ENCODE measurements at regions not wholly inside any gene's neighbourhood (a gene's known extent, or its start where the extent isn't known, plus 50 kb on each side); places are given as distances from the start of the nearest gene placed in this dataset.
"Not testable (repeated sequence)": the region's sequence is repeated elsewhere in the genome, so short reads cannot be mapped to it uniquely, and the experiment has no call there.

DNA sequence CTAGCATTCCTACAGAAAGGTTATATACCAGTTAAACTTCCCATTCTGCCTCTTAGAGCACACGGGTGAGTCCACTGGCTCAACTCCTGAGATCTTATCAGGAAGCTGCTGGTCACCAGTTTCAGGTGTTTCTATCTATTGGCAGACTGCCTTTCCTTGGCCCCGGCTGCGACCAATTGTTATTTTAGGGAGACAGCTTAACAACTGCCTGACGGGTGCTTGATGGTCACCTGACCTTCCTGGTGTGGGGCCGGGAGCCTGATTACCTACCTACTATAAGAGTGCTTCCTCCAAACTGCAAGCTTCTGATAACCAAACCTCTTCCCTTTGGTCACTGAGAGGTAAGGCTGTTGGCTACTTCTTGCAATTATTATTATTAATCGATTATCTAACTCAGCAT is 122.1 kb upstream of the XIRP2 start:
- no peaks in the 10 kb centered on the region for H3K36me3 Mint-ChIP-seq
- CTCF ChIA-PET = no interaction called here

DNA sequence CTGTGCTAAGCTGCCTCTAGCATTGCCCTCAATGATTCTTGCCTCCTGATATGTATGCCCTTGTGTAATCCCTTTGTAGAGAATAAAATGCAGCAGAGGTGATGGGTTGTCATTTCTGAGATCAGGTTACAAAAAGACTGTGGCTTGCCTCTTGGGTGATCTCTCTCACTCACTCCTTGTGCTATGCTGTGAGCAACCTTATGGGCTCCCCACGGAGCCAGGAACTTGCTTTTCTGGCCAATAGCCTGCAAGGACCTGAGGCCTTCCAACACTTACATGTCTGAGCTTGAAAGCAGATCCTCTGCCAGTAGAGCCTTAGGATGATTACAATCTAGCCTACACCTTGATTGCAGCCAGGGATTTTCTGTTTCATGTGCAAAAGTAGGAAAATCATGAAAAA is 123.1 kb upstream of the XIRP2 start:
- DNase-seq = no peak
- Mint-ChIP-seq H3K9me3 (no peaks in the 10 kb centered on the region), H3K4me1 (no peaks in the 10 kb centered on the region), H3K27ac (no peak overlapping the region), H3K27me3 (no peaks in the 10 kb centered on the region), H3K4me3 (no peak overlapping the region), H3K36me3 (no peaks in the 10 kb centered on the region)
- CTCF ChIA-PET = no interaction called here

More for the DNA sequence above, 122.1 kb upstream of the XIRP2 start:
- H3K9me3 Mint-ChIP-seq = no peaks in the 10 kb centered on the region
- DNase-seq = no peak
- H3K27ac Mint-ChIP-seq = no peak overlapping the region
- no peaks in the 10 kb centered on the region for H3K4me1 Mint-ChIP-seq
- no peaks in the 10 kb centered on the region for H3K27me3 Mint-ChIP-seq
- no peak overlapping the region for H3K4me3 Mint-ChIP-seq

DNA sequence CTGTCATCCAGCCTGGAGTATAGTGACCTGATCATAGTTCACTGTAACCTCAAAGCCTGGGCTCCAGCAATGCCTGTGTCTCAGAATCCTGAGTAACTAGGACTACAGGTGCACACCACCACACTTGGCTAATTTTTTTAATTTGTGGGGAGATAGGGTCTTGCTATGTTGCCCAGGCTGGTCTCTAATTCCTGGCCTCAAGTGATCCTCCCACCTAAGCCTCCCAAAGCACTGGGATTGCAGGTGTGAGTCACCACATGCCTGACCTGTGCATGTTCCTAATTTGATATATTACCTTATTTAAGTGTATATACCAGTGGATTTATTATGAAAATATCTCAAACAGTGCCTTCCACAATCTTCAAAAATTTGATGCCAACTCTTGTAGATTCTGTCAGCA is 123.6 kb upstream of the XIRP2 start:
- CTCF ChIA-PET = no interaction called here
- Mint-ChIP-seq H3K4me3 (no peak overlapping the region), H3K9me3 (no peaks in the 10 kb centered on the region)

DNA sequence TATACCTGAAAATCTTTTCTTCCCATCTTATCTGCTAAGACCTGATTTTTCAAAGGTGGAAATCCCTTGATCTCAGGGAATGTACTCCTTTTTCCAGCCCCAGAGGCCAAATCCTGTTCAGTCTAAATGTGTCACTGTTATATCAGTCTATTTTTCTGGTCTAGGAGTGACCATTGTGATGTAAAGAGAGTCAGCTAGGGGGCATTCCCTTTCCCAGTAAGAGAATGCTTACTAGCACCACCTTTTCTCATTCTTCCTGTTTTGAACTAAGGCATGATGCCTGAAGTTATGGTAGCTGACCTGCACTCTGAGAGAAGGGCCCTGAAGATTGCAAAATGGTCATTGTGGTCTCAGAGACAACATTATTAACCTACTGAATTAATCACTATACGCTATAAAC is 124.1 kb upstream of the XIRP2 start:
- H3K9me3 Mint-ChIP-seq = no peaks in the 10 kb centered on the region
- CTCF ChIA-PET = no interaction called here
- no peak overlapping the region for H3K27ac Mint-ChIP-seq
- no peaks in the 10 kb centered on the region for H3K36me3 Mint-ChIP-seq
- no peak for DNase-seq
- no peak overlapping the region for H3K4me3 Mint-ChIP-seq
- no peaks in the 10 kb centered on the region for H3K27me3 Mint-ChIP-seq
- H3K4me1 Mint-ChIP-seq = no peaks in the 10 kb centered on the region

More for the DNA sequence above, 123.6 kb upstream of the XIRP2 start:
- H3K4me1 Mint-ChIP-seq = no peaks in the 10 kb centered on the region
- no peak for DNase-seq
- no peak overlapping the region for H3K27ac Mint-ChIP-seq
- no peaks in the 10 kb centered on the region for H3K27me3 Mint-ChIP-seq
- H3K36me3 Mint-ChIP-seq = no peaks in the 10 kb centered on the region

DNA sequence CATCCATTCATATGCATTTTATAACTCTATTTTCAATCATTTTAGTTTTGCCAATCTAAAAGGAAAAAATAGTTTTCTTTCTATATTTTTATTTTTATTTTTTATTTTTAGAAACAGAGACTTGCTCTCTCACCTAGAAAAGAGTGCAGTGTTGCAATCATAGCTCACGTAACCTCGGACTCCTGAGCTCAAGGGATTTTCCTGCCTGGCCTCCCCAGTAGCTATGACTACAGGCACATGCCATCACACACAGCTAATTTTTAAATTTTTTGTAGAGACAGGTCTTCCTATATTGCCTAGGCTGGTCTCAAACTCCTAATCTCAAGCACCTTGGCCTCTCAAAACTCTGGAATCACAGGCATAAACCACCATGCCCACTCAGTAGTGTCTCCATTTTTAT is 125.5 kb upstream of the XIRP2 start:
- H3K4me1 Mint-ChIP-seq = no peaks in the 10 kb centered on the region
- H3K36me3 Mint-ChIP-seq = no peaks in the 10 kb centered on the region
- no peak overlapping the region for H3K27ac Mint-ChIP-seq
- H3K27me3 Mint-ChIP-seq = no peaks in the 10 kb centered on the region
- DNase-seq = no peak
- CTCF ChIA-PET = no interaction called here
- no peaks in the 10 kb centered on the region for H3K9me3 Mint-ChIP-seq
- H3K4me3 Mint-ChIP-seq = no peak overlapping the region

DNA sequence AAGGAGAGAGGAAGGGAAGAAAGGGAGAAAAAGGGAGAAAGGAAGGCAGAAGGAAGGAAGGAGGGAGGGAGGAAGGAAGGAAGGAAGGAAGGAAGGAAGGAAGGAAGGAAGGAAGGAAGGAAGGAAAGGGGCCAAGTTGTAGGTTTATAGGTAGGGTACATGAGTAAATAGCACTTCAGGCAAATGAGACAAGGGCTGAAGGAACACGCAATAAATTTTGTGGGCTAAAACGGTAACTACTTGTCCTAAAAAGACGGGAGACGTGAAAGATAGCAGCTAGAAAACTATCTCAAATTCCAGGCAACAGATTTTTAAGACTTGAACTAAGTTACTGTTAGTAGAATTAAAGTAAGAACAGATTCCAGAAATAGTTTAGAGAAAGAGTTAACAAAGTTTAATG is 129.3 kb upstream of the XIRP2 start:
- H3K36me3 Mint-ChIP-seq = no peaks in the 10 kb centered on the region
- H3K9me3 Mint-ChIP-seq = no peaks in the 10 kb centered on the region
- no peak for DNase-seq
- H3K27ac Mint-ChIP-seq = no peak overlapping the region
- no peaks in the 10 kb centered on the region for H3K27me3 Mint-ChIP-seq
- H3K4me3 Mint-ChIP-seq = no peak overlapping the region
- CTCF ChIA-PET = no interaction called here
- H3K4me1 Mint-ChIP-seq = no peaks in the 10 kb centered on the region

DNA sequence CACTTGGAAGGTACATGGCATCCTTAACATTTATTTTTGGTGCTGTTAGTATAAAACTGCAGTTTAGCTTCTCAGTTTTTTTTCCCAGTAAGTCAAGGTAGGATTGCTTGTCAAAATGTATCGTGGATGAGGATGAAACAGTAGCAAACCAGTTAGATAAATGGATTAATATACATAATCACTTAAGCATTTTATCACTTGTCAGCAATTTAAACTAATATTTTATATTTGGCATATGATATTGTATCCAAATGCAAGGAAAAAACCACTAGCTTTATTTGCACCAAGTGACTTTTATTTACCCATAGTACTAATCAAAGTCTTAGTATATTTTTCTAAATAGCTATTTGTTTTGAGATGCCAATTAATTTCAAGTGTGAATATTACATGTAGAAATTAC is 137.7 kb upstream of the XIRP2 start:
- Mint-ChIP-seq H3K27ac (no peak overlapping the region), H3K36me3 (no peaks in the 10 kb centered on the region), H3K27me3 (no peaks in the 10 kb centered on the region), H3K4me3 (no peak overlapping the region), H3K4me1 (no peaks in the 10 kb centered on the region), H3K9me3 (peaks cover 3% of the 10 kb centered on the region)
- no peak for DNase-seq
- CTCF ChIA-PET = no interaction called here

DNA sequence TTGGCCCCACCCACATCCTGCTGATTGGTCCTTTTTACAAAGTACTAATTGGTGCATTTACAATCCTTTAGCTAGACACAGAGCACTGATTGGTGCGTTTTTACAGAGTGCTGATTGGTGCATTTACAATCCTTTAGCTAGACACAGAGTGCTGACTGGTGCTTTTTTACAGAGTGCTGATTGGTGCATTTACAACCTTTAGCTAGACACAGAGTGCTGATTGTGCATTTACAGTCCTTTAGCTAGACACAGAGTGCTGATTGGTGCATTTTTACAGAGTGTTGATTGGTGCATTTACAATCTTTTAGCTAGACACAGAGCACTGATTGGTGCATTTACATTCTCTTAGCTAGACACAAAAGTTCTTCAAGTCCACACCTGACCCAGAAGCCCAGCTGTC is 144.2 kb upstream of the XIRP2 start:
- H3K36me3 Mint-ChIP-seq, H3K27ac Mint-ChIP-seq, H3K27me3 Mint-ChIP-seq, H3K4me3 Mint-ChIP-seq, DNase-seq, CTCF ChIA-PET, H3K4me1 Mint-ChIP-seq: not testable (repeated sequence)
- peaks cover 46% of the 10 kb centered on the region for H3K9me3 Mint-ChIP-seq

DNA sequence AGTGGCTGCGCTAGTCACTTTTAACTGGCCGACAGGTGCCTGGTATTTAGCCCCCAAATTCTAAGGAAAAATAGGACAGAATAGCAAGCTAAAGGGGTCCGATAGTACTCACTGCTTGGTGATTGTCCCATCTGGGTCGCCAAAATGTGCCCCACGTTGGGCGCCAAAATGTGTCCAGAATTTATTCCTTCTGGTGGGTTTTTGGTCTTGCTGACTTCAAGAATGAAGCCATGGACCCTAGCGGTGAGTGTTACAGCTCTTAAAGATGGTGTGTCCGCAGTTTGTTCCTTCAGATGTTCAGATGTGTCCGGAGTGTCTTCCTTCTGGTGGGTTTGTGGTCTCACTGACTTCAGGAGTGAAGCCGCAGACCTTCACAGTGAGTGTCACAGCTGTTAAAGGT is 144.8 kb upstream of the XIRP2 start:
- CTCF ChIA-PET, H3K27ac Mint-ChIP-seq, DNase-seq, H3K4me1 Mint-ChIP-seq, H3K36me3 Mint-ChIP-seq, H3K27me3 Mint-ChIP-seq, H3K4me3 Mint-ChIP-seq: not testable (repeated sequence)
- H3K9me3 Mint-ChIP-seq = peaks cover 49% of the 10 kb centered on the region

DNA sequence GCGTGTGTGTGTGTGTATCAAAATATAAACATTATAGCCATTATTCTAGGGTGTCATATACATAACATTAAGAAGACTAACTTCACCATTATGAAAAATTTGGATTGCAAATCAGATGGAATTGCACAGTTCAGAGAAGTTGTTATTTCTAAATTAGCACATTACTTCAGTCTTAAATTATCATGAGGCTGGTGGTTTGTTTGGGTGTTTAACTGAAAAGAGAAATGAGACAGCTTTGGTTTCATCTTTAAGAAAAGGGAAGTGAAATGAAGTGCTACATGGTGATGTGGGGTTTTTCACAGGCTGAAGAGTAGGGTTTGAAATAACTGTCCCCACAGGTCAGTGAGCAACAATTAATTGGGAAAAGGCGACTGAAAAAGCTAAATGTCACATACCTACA is 161.2 kb upstream of the XIRP2 start:
- CTCF ChIA-PET = no interaction called here
- peaks cover 2% of the 10 kb centered on the region for H3K9me3 Mint-ChIP-seq
- no peak for DNase-seq
- H3K27me3 Mint-ChIP-seq = no peaks in the 10 kb centered on the region
- no peak overlapping the region for H3K4me3 Mint-ChIP-seq
- H3K36me3 Mint-ChIP-seq = no peaks in the 10 kb centered on the region
- H3K27ac Mint-ChIP-seq = no peak overlapping the region
- no peaks in the 10 kb centered on the region for H3K4me1 Mint-ChIP-seq

DNA sequence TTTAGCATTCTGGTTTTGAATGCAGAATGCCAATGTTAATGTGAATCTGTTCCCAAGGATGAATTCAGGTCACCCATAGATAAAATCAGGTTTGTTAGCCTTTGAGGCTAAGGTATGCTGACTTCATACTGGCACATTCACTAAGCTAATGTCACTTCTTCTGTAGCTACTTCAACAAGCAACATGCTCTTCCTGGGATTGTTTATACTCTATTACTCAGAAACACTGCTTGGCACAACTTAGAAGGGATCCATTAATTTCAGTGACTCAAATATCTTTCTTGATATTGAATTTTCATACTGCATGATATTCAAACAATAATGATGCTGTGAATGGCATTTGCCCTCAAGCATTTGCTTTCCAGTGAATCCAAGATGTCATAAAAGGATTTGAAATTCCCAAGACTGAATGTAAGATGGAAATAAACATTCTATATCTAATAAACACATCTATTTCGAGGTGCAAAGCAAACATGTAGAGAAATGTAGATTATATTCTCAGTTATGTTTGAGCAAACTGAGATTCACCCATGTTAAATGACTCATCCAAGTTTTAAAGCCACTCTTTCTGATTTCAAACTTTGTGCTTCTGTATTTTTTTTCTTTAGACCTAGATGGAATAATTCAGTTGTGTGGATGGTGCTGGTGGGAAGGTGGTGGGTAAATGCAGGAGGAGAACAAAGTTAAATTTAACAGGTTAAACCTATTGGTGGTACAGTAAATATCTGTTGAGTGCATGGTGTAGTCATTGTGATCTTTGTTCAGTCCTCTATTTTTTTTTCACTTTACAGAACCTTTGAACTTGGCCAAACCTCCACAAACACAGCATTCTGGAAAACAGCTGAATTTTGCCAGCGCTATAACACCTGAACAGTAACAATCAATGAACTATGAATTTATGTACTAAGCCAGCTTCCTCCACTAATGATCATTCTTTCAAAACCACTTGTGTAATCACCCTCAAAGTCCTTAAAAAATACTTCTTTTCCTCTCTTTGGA is 162.1 kb upstream of the XIRP2 start:
- CTCF ChIA-PET = no interaction called here
- Mint-ChIP-seq H3K27me3 (no peaks in the 10 kb centered on the region), H3K4me1 (no peaks in the 10 kb centered on the region), H3K36me3 (no peaks in the 10 kb centered on the region), H3K4me3 (no peak overlapping the region), H3K9me3 (peaks cover 4% of the 10 kb centered on the region), H3K27ac (no peak overlapping the region)
- DNase-seq = no peak

DNA sequence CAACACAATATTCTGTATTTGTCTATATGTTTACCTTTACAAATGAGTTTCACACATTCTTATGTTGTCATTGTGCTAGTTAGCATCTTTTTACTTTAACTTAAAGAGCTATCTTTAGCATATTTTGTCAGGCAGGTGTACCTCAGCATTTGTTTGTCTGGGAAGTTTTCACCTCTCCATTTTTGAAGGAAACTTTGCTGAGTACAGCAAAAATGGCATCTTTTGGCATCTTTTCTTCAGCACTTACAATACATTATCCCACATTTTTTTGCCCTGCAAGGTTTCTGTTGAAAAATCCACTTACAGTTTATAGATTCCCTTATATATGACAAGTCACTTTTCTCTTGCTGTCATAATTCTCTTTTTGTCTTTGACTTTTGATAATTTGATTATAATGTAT is 171.3 kb upstream of the XIRP2 start:
- H3K4me1 Mint-ChIP-seq = no peaks in the 10 kb centered on the region
- peaks cover under 1% of the 10 kb centered on the region for H3K9me3 Mint-ChIP-seq
- no peaks in the 10 kb centered on the region for H3K27me3 Mint-ChIP-seq
- H3K27ac Mint-ChIP-seq = no peak overlapping the region
- H3K36me3 Mint-ChIP-seq = no peaks in the 10 kb centered on the region
- DNase-seq = no peak
- H3K4me3 Mint-ChIP-seq = no peak overlapping the region
- CTCF ChIA-PET = no interaction called here

DNA sequence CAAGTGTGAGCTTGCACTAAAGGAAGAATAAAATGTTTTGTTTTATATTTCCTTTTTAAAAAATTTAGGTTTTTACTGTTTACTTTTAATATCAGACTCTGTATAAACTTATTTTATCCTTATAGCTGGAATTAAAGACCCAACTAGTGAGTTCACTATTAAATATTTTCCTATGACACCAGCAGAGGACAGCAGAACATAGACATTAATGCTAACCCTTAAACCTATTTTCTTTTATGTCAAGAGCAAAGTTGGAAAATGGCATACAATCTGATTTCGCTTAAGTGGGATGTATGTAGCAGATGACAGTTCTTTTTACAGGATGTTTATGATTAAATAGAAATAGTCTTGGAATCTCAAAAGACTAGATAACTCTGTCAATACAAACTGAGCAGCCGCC is 188.2 kb upstream of the XIRP2 start:
- no peak for DNase-seq
- H3K36me3 Mint-ChIP-seq = no peaks in the 10 kb centered on the region
- no peaks in the 10 kb centered on the region for H3K4me1 Mint-ChIP-seq
- H3K4me3 Mint-ChIP-seq = no peak overlapping the region
- no peaks in the 10 kb centered on the region for H3K9me3 Mint-ChIP-seq
- no peak overlapping the region for H3K27ac Mint-ChIP-seq
- no peaks in the 10 kb centered on the region for H3K27me3 Mint-ChIP-seq
- CTCF ChIA-PET = no interaction called here

DNA sequence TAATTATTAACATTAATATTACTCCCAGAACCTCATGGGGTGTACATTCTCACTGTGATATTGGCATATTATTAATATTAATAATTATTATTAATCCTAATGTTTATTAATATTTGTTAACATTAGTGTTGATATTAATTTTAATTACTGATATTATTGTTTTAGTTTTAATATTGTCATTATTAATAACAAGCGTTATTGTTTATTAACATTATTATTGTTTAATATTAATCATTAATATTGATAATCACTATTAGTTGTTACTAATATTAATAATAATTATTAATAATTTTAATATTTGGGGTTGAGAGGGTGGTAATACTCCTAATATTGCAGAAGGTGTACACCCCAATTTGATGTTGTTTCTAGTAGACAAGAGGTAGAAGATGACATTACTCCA is 193.1 kb upstream of the XIRP2 start:
- H3K27me3 Mint-ChIP-seq = no peaks in the 10 kb centered on the region
- no peaks in the 10 kb centered on the region for H3K9me3 Mint-ChIP-seq
- no peaks in the 10 kb centered on the region for H3K4me1 Mint-ChIP-seq
- H3K4me3 Mint-ChIP-seq = no peak overlapping the region
- no peaks in the 10 kb centered on the region for H3K36me3 Mint-ChIP-seq
- CTCF ChIA-PET = no interaction called here
- DNase-seq = no peak
- H3K27ac Mint-ChIP-seq = no peak overlapping the region

DNA sequence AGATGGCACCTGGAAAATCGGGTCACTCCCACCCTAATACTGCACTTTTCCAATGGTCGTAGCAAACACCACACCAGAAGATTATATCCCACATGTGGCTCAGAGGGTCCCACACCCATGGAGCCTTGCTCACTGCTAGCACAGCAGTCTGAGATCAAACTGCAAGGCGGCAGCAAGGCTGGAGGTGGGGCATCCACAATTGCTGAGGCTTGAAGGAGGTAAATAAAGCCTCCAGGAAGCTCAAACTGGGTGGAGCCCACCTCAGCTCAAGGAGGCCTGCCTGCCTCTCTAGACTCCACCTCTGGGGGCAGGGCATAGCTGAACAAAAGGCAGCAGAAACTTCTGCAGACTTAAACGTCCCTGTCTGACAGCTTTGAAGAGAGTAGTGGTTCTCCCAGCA is 192.0 kb upstream of the SCN7A start:
- H3K27me3 Mint-ChIP-seq, H3K27ac Mint-ChIP-seq, H3K4me3 Mint-ChIP-seq, H3K9me3 Mint-ChIP-seq, H3K36me3 Mint-ChIP-seq, H3K4me1 Mint-ChIP-seq, DNase-seq, CTCF ChIA-PET: not testable (repeated sequence)

DNA sequence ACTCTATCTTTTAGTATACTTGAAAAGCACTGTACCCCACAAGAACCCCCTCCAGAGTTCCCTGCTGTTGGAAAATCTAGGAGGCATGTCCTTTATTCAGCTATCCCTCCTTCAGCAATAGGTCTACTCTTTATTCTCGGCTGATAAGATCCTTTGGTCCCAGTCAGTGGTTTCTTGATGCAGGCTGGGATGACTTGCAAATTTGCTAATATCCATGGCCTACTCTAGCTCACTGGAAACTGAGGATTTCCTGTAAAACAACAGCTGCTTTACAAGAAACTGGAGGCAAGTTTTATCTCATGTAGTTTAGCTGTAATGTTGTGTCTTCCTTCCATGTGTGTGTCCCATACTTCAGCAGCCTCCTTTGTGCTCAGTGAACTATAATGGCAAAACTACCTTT is 183.9 kb upstream of the SCN7A start:
- Mint-ChIP-seq H3K4me1 (no peaks in the 10 kb centered on the region), H3K36me3 (no peaks in the 10 kb centered on the region), H3K9me3 (no peaks in the 10 kb centered on the region), H3K4me3 (no peak overlapping the region), H3K27me3 (no peaks in the 10 kb centered on the region), H3K27ac (no peak overlapping the region)
- no peak for DNase-seq
- CTCF ChIA-PET = no interaction called here

Measured in activated naive CD4-positive, alpha-beta T cell treated with anti-CD3 and anti-CD28 coated beads, Interleukin-2, amount 10 ng/mL, durations not matched to agents 7 days and 5 days (primary cell).